ENCODE measurements at regions not wholly inside any gene's neighbourhood (a gene's known extent, or its start where the extent isn't known, plus 50 kb on each side); places are given as distances from the start of the nearest gene placed in this dataset.
A peak's percentile ranks its signal among the peaks of the same experiment; 100 is the strongest.

DNA sequence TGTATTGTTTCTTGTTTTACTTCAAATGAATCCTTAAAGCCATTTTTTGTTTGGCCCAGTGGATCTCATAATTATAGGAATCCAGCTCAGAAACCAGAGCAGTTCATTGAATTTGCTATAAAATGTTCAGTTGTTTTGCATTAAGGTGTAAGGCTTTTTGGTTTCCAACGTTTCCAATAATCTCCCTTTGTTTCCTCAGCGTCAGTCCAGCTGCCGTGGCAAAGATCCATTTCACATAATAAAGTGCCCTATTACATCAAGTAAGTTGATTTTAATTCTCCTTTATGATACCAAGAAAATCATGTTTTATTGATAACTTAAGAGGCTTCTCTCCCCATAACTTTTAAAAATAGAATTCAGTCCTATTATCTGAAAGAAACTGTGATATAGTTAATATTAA lies 472.6 kb downstream of the UTRN start:
- H3K36me3 ChIP-seq (ENCODE audit: low read depth, low read length), result no peaks in the 10 kb centered on the region
- peaks cover 37% of the 10 kb centered on the region for H3K4me1 ChIP-seq (ENCODE audit: insufficient read depth, low read length)
- TF ChIP-seq, protein P1, sequence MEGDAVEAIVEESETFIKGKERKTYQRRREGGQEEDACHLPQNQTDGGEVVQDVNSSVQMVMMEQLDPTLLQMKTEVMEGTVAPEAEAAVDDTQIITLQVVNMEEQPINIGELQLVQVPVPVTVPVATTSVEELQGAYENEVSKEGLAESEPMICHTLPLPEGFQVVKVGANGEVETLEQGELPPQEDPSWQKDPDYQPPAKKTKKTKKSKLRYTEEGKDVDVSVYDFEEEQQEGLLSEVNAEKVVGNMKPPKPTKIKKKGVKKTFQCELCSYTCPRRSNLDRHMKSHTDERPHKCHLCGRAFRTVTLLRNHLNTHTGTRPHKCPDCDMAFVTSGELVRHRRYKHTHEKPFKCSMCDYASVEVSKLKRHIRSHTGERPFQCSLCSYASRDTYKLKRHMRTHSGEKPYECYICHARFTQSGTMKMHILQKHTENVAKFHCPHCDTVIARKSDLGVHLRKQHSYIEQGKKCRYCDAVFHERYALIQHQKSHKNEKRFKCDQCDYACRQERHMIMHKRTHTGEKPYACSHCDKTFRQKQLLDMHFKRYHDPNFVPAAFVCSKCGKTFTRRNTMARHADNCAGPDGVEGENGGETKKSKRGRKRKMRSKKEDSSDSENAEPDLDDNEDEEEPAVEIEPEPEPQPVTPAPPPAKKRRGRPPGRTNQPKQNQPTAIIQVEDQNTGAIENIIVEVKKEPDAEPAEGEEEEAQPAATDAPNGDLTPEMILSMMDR (conservative IDR thresholded peaks at IDR 0.05; ENCODE audit: low read depth, low read length), result no peak
- TF ChIP-seq EZH2 (IDR thresholded peaks at IDR 0.05; ENCODE audit: low read length, unreplicated experiment) (no peak), EZH2phosphoT487 (IDR thresholded peaks at IDR 0.05; ENCODE audit: borderline replicate concordance, low read length) (no peak)
- H3K9me3 ChIP-seq (ENCODE audit: low read length), result no peaks in the 10 kb centered on the region
- intact Hi-C loops (cut with micrococcal nuclease), result loop anchor here (5.0 kb wide), 1 partner anchor 140 kb away; no protein-coding TSS in a partner anchor
- no peaks in the 10 kb centered on the region for H4K20me1 ChIP-seq (ENCODE audit: low read length)
- no peak for ATAC-seq
- H3F3A ChIP-seq (ENCODE audit: low read length, unreplicated experiment), result no peaks in the 10 kb centered on the region
- ChIA-PET CTCF (no interaction called here), POLR2A (ENCODE audit: unreplicated experiment) (no interaction called here)
- peak overlapping the region; percentile 56 for H3K4me2 ChIP-seq (ENCODE audit: low read length)
- 0 out of 2 replicates have a peak overlapping the region, but pooled peaks have one; percentile 8 for H3K4me3 ChIP-seq (ENCODE audit: low read length)
- no peak for DNase-seq
- BruUV-seq (replicated peaks), result no TSS peak
- no peaks in the 10 kb centered on the region for H3K79me2 ChIP-seq (ENCODE audit: low read length)
- H2AFZ ChIP-seq (ENCODE audit: low read length), result 0 out of 2 replicates have a peak overlapping the region, but pooled peaks have one; percentile 13
- peak overlapping the region; percentile 59 for H3K27ac ChIP-seq (ENCODE audit: low read length)
- H3K27me3 ChIP-seq (ENCODE audit: low read length), result no peaks in the 10 kb centered on the region
- peak overlapping the region; percentile 15; the same call in 1 of the 2 replicates for H3K9ac ChIP-seq (ENCODE audit: low read length)
- no peaks in the 10 kb centered on the region for H3K9me2 ChIP-seq (replicated peaks; ENCODE audit: low read length)

DNA sequence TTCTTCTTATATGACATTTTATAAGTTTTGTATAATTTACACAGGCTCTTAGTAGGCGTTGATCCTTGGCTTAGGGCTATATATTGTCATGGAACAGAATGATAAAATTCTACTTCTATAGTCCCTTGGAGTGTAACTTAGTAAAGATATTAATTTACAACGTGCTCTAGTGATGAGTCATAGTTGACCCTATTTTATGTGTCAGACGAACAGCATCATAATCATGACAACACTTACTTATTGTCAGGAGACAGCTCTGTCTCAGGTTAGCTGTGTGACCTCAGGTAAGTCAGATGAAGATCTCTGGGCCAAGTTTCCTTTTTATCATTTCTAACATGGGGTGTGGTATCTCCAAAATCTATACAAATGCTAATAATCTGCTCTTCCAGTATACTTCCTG lies 473.5 kb downstream of the UTRN start:
- DNase-seq (peak; percentile 82), ATAC-seq (peak; percentile 86)
- no peaks in the 10 kb centered on the region for H4K20me1 ChIP-seq (ENCODE audit: low read length)
- BruUV-seq (replicated peaks), result no TSS peak
- intact Hi-C loops (cut with micrococcal nuclease), result loop anchor here (5.0 kb wide), 1 partner anchor 139 kb away; no protein-coding TSS in a partner anchor
- H3K9me2 ChIP-seq (replicated peaks; ENCODE audit: low read length), result no peaks in the 10 kb centered on the region
- H3K27me3 ChIP-seq (ENCODE audit: low read length), result no peaks in the 10 kb centered on the region
- peak overlapping the region; percentile 56 for H3K4me2 ChIP-seq (ENCODE audit: low read length)
- H3F3A ChIP-seq (ENCODE audit: low read length, unreplicated experiment), result no peaks in the 10 kb centered on the region
- peaks cover 37% of the 10 kb centered on the region for H3K4me1 ChIP-seq (ENCODE audit: insufficient read depth, low read length)
- no peaks in the 10 kb centered on the region for H3K36me3 ChIP-seq (ENCODE audit: low read depth, low read length)
- CTCF ChIA-PET, result no interaction called here
- POLR2A ChIA-PET (ENCODE audit: unreplicated experiment), result no interaction called here
- no peaks in the 10 kb centered on the region for H3K9me3 ChIP-seq (ENCODE audit: low read length)
- no peak overlapping the region for H2AFZ ChIP-seq (ENCODE audit: low read length)
- no peak overlapping the region for H3K9ac ChIP-seq (ENCODE audit: low read length)
- peak overlapping the region; percentile 59 for H3K27ac ChIP-seq (ENCODE audit: low read length)
- no peaks in the 10 kb centered on the region for H3K79me2 ChIP-seq (ENCODE audit: low read length)
- H3K4me3 ChIP-seq (ENCODE audit: low read length), result no peak overlapping the region
- TF ChIP-seq EZH2phosphoT487 (IDR thresholded peaks at IDR 0.05; ENCODE audit: borderline replicate concordance, low read length) (no peak), EZH2 (IDR thresholded peaks at IDR 0.05; ENCODE audit: low read length, unreplicated experiment) (no peak)
- TF ChIP-seq, protein P1 (conservative IDR thresholded peaks at IDR 0.05; ENCODE audit: low read depth, low read length), result no peak

DNA sequence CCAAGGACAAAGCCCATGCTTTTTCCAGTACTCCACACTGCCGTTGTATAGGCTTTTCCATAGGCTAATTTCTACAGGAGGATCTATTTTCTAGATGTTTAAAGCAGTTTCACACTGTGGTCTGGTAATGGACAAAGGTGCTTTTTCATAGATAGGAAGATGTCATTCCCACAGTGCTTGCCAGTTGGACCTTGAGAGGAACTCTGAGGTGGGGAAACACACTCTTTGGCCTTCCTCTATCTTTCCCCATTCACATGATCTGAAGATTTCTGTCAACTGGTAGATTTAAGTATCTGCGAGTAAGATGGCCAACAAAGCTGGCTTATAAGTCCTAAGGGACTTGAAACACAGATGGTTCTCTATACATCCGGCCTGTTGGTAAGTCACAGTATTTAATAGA lies 477.3 kb downstream of the UTRN start:
- no peak for ATAC-seq
- ChIA-PET POLR2A (ENCODE audit: unreplicated experiment) (no interaction called here), CTCF (no interaction called here)
- Histone ChIP-seq H4K20me1 (ENCODE audit: low read length) (no peaks in the 10 kb centered on the region), H3K9me3 (ENCODE audit: low read length) (no peaks in the 10 kb centered on the region), H3K9me2 (replicated peaks; ENCODE audit: low read length) (no peaks in the 10 kb centered on the region), H2AFZ (ENCODE audit: low read length) (no peak overlapping the region), H3K9ac (ENCODE audit: low read length) (no peak overlapping the region), H3F3A (ENCODE audit: low read length, unreplicated experiment) (no peaks in the 10 kb centered on the region), H3K4me1 (ENCODE audit: insufficient read depth, low read length) (peaks cover 21% of the 10 kb centered on the region), H3K27me3 (ENCODE audit: low read length) (no peaks in the 10 kb centered on the region), H3K79me2 (ENCODE audit: low read length) (no peaks in the 10 kb centered on the region), H3K27ac (ENCODE audit: low read length) (no peak overlapping the region), H3K4me2 (ENCODE audit: low read length) (no peak overlapping the region), H3K4me3 (ENCODE audit: low read length) (no peak overlapping the region), H3K36me3 (ENCODE audit: low read depth, low read length) (no peaks in the 10 kb centered on the region)
- TF ChIP-seq EZH2 (IDR thresholded peaks at IDR 0.05; ENCODE audit: low read length, unreplicated experiment) (no peak), EZH2phosphoT487 (IDR thresholded peaks at IDR 0.05; ENCODE audit: borderline replicate concordance, low read length) (no peak)
- no TSS peak for BruUV-seq (replicated peaks)
- DNase-seq, result no peak
- intact Hi-C loops (cut with micrococcal nuclease), result no loop called here

Measured in PC-3 (cell line).